ENCODE measurements at regions not wholly inside any gene's neighbourhood (a gene's known extent, or its start where the extent isn't known, plus 50 kb on each side); places are given as distances from the start of the nearest gene placed in this dataset.

DNA sequence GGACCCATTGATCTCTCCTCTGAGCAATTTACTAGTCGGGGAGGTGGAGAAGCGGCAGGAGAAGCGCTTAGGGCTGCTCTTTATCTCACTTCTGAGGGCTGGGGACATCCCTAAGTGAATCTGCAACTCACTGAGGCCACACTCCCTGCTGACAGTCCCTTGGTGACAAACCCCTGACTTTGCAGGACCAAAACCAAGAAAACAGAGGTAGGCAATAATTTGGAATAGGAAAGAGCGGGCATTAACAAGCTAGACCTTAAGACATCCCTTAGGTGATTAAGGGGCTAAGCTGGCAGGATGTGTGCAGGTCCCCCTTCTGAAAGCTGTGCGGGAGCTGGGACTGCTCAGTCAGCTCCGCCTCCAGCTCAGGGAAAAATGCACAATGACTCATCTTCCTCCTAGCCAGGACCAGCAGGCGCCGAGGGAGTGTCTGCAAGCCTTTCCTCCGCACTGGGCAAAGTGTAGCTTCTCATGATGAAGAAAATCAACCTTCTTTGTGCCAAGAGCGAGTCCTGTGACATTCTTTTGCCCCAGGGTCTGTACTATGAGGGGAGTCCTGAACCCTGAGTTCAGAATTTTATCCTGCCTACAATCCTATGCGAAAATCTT, 63.3 kb downstream of the BOD1L2 start:
- no peak overlapping the region for H3K4me3 ChIP-seq
- H3K4me1 ChIP-seq = peaks cover 0 to 11% (median 6%) of the 10 kb centered on the region in 4 donors
- 23% methylated on average over 11 of the region's 11 CpGs for WGBS, 2 donors
- ATAC-seq (ENCODE audit: low FRiP score in 2 of 2) (peak in 1 of 2 donors; percentile 77), DNase-seq (no peak)
- no peak overlapping the region for H3K27ac ChIP-seq
- no peaks in the 10 kb centered on the region for H3K36me3 ChIP-seq
- no peaks in the 10 kb centered on the region for H3K9me3 ChIP-seq
- H3K27me3 ChIP-seq = no peaks in the 10 kb centered on the region
- no peak for TF ChIP-seq POLR2A (IDR thresholded peaks at IDR 0.05)
- TF ChIP-seq, protein P1, sequence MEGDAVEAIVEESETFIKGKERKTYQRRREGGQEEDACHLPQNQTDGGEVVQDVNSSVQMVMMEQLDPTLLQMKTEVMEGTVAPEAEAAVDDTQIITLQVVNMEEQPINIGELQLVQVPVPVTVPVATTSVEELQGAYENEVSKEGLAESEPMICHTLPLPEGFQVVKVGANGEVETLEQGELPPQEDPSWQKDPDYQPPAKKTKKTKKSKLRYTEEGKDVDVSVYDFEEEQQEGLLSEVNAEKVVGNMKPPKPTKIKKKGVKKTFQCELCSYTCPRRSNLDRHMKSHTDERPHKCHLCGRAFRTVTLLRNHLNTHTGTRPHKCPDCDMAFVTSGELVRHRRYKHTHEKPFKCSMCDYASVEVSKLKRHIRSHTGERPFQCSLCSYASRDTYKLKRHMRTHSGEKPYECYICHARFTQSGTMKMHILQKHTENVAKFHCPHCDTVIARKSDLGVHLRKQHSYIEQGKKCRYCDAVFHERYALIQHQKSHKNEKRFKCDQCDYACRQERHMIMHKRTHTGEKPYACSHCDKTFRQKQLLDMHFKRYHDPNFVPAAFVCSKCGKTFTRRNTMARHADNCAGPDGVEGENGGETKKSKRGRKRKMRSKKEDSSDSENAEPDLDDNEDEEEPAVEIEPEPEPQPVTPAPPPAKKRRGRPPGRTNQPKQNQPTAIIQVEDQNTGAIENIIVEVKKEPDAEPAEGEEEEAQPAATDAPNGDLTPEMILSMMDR (IDR thresholded peaks at IDR 0.05) = no peak
- no peak for TF ChIP-seq EP300 (IDR thresholded peaks at IDR 0.05)
- TF ChIP-seq POLR2AphosphoS5 (IDR thresholded peaks at IDR 0.05) = no peak

GRCh38 chr18:57210716-57211411, 64.0 kb downstream of the BOD1L2 start:
- Histone ChIP-seq H3K4me3 (no peak overlapping the region), H3K9me3 (no peaks in the 10 kb centered on the region), H3K27ac (no peak overlapping the region), H3K27me3 (no peaks in the 10 kb centered on the region), H3K36me3 (no peaks in the 10 kb centered on the region), H3K4me1 (peaks cover 0 to 11% (median 6%) of the 10 kb centered on the region in 4 donors)
- WGBS, 2 donors = 47 to 79% methylated on average over 1 of the region's 1 CpG
- TF ChIP-seq, protein P1 (IDR thresholded peaks at IDR 0.05) = no peak
- TF ChIP-seq POLR2AphosphoS5 (IDR thresholded peaks at IDR 0.05) = no peak
- no peak for TF ChIP-seq POLR2A (IDR thresholded peaks at IDR 0.05)
- no peak for TF ChIP-seq EP300 (IDR thresholded peaks at IDR 0.05)
- DNase-seq = no peak
- ATAC-seq (ENCODE audit: low FRiP score in 2 of 2) = no peak

DNA sequence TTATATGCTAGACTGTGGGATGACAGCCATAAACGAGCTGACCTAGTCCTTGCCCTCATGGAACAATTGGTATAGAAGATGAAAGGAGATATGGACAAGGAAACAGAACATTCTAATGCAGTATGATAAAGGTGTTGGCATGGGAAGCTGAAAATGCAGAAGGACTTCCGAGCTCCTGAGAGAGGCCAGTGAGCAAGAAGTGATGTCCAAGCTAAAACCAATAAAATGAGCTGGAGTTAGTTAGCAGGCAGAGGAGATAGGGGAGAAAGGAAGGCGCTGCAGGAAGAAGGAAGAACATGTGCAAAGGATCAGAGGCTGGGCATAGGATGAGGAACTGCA, 64.5 kb downstream of the BOD1L2 start:
- Histone ChIP-seq H3K27me3 (no peaks in the 10 kb centered on the region), H3K27ac (no peak overlapping the region), H3K4me1 (peaks cover 0 to 11% (median 6%) of the 10 kb centered on the region in 4 donors), H3K4me3 (no peak overlapping the region), H3K9me3 (no peaks in the 10 kb centered on the region), H3K36me3 (no peaks in the 10 kb centered on the region)
- 53 to 67% methylated on average over 3 of the region's 3 CpGs for WGBS, 2 donors
- ATAC-seq (ENCODE audit: low FRiP score in 2 of 2) (no peak), DNase-seq (no peak)
- TF ChIP-seq POLR2AphosphoS5 (IDR thresholded peaks at IDR 0.05) = no peak
- TF ChIP-seq, protein P1 (IDR thresholded peaks at IDR 0.05) = no peak
- no peak for TF ChIP-seq POLR2A (IDR thresholded peaks at IDR 0.05)
- TF ChIP-seq EP300 (IDR thresholded peaks at IDR 0.05) = no peak

- no peaks in the 10 kb centered on the region for H3K9me3 ChIP-seq
- no peaks in the 10 kb centered on the region for H3K27me3 ChIP-seq
- no peaks in the 10 kb centered on the region for H3K36me3 ChIP-seq
- TF ChIP-seq POLR2A (IDR thresholded peaks at IDR 0.05) = no peak
- TF ChIP-seq POLR2AphosphoS5 (IDR thresholded peaks at IDR 0.05) = no peak
- TF ChIP-seq, protein P1 (IDR thresholded peaks at IDR 0.05) = no peak
- no peak for TF ChIP-seq EP300 (IDR thresholded peaks at IDR 0.05)
- H3K4me3 ChIP-seq = no peak overlapping the region
- peaks cover 0 to 11% (median 6%) of the 10 kb centered on the region in 4 donors for H3K4me1 ChIP-seq
- no peak for DNase-seq
- no peak overlapping the region for H3K27ac ChIP-seq
- ATAC-seq (ENCODE audit: low FRiP score in 2 of 2) = no peak
- 71 to 85% methylated on average over 1 of the region's 1 CpG for WGBS, 2 donors
Measured at GRCh38 chr18:57211776-57212175, 64.9 kb downstream of the BOD1L2 start.

DNA sequence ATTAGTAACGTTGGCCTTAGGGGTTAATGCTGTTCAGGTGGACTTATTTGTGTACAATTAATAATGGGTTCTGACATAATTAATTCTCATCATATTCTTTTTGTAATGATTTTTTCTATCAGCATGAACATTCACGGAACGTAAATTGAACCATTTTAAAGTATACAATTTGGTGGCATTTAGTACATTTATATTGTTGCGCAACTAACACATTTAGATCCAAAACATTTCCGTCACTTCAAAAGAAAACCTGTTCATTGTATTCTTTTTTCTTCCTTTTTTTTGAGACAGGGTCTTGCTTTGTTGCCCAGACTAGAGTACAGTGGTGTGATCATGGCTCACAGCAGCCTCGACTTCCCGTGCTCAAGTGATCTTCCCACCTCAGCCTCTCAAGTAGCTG, 65.8 kb downstream of the BOD1L2 start:
- TF ChIP-seq EP300 (IDR thresholded peaks at IDR 0.05) = no peak
- TF ChIP-seq POLR2A (IDR thresholded peaks at IDR 0.05) = no peak
- TF ChIP-seq, protein P1 (IDR thresholded peaks at IDR 0.05) = no peak
- no peak for TF ChIP-seq POLR2AphosphoS5 (IDR thresholded peaks at IDR 0.05)
- H3K27ac ChIP-seq = no peak overlapping the region
- H3K4me3 ChIP-seq = no peak overlapping the region
- H3K4me1 ChIP-seq = peaks cover 0 to 11% (median 6%) of the 10 kb centered on the region in 4 donors
- H3K36me3 ChIP-seq = no peaks in the 10 kb centered on the region
- WGBS, 2 donors = 90 to 94% methylated on average over 7 of the region's 7 CpGs
- no peaks in the 10 kb centered on the region for H3K27me3 ChIP-seq
- no peak for ATAC-seq (ENCODE audit: low FRiP score in 2 of 2)
- no peaks in the 10 kb centered on the region for H3K9me3 ChIP-seq
- DNase-seq = no peak

Measured in upper lobe of left lung (tissue), 6 donors.